Thoracic aorta (tissue), 2 donors: ENCODE measurements at regions not wholly inside any gene's neighbourhood (a gene's known extent, or its start where the extent isn't known, plus 50 kb on each side); places are given as distances from the start of the nearest gene placed in this dataset.

Experiments used
- ATAC-seq: fragments of 150-250 bp; one replicate; pipeline ENCODE4 v1.8.0; 2017; ENCODE audit warnings: low read depth; ENCODE audit not compliant: insufficient number of reproducible peaks, low FRiP score
- DNase-seq: peaks from one replicate; pipeline ENCODE4 v3.0.0-alpha.2; 2020; ENCODE audit warnings: low spot score
- H3K27ac ChIP-seq, 2 donors: fragments of 200-600 bp; sonication (generic); 1 replicate in 1 of 2; 2 replicates in 1 of 2; pipeline ENCODE4 v1.5.1; 2016; ENCODE audit warnings: mild to moderate bottlenecking in 2 of 2, moderate library complexity in 2 of 2
- H3K27me3 ChIP-seq: fragments of 200-600 bp; sonication (generic); replicated peaks from 2 replicates; pipeline ENCODE4 v1.6.0; 2016; ENCODE audit warnings: mild to moderate bottlenecking; ENCODE audit not compliant: insufficient read depth
- H3K36me3 ChIP-seq: fragments of 200-600 bp; sonication (generic); one replicate; pipeline ENCODE4 v1.5.1; 2016
- H3K4me1 ChIP-seq, 2 donors: fragments of 200-600 bp; sonication (generic); 1 replicate in 1 of 2; 2 replicates in 1 of 2; pipeline versions ENCODE4 v1.5.1 to v1.6.0; 2016; ENCODE audit warnings: low read depth in 2 of 2, mild to moderate bottlenecking in 1 of 2; ENCODE audit not compliant: control insufficient read depth in 1 of 2
- H3K4me3 ChIP-seq: fragments of 200-600 bp; sonication (generic); 2 replicates; pipeline ENCODE4 v1.5.1; 2016; ENCODE audit warnings: mild to moderate bottlenecking
- H3K9me3 ChIP-seq: fragments of 200-600 bp; sonication (generic); 2 replicates; pipeline ENCODE4 v1.5.1; 2016
- TF ChIP-seq, protein P1 (sequence below): fragments of 200-600 bp; sonication (generic); IDR thresholded peaks from one replicate; pipeline ENCODE4 v1.5.1; 2019; ENCODE audit warnings: antibody characterized with exemption

- ATAC-seq (no peak), DNase-seq (no peak)
- peaks cover 9 to 21% of the 10 kb centered on the region in 2 donors for H3K4me1 ChIP-seq
- H3K36me3 ChIP-seq: no peaks in the 10 kb centered on the region
- H3K27me3 ChIP-seq: no peaks in the 10 kb centered on the region
- TF ChIP-seq, protein P1, sequence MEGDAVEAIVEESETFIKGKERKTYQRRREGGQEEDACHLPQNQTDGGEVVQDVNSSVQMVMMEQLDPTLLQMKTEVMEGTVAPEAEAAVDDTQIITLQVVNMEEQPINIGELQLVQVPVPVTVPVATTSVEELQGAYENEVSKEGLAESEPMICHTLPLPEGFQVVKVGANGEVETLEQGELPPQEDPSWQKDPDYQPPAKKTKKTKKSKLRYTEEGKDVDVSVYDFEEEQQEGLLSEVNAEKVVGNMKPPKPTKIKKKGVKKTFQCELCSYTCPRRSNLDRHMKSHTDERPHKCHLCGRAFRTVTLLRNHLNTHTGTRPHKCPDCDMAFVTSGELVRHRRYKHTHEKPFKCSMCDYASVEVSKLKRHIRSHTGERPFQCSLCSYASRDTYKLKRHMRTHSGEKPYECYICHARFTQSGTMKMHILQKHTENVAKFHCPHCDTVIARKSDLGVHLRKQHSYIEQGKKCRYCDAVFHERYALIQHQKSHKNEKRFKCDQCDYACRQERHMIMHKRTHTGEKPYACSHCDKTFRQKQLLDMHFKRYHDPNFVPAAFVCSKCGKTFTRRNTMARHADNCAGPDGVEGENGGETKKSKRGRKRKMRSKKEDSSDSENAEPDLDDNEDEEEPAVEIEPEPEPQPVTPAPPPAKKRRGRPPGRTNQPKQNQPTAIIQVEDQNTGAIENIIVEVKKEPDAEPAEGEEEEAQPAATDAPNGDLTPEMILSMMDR: no peak
- no peak overlapping the region for H3K27ac ChIP-seq
- H3K4me3 ChIP-seq: no peak overlapping the region
- H3K9me3 ChIP-seq: no peaks in the 10 kb centered on the region
These were observed 95.8 kb downstream of the CXCL12 start for GRCh38 chr10:44289125-44289524.

DNA sequence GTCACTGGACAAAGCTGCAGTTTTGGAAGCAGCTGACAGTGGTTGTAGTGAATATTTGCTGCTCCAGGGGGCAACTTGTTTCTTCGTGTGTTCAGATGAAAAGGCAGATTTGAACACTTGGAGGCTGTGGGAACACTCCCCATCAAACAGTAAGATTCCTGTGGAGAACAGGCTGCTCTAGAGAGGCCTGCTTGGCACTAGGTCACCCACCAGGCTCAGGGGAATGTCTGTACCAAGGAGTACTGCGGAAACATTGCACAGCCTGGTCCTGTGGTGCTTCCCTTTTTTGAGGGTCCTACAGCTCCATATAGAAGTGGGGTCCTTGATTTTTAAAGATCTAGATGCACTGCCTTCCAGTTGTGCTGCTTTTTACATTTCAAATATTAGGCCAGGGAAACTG, 97.5 kb downstream of the CXCL12 start:
- Histone ChIP-seq H3K4me3 (no peak overlapping the region), H3K9me3 (no peaks in the 10 kb centered on the region), H3K4me1 (peaks cover 2 to 9% of the 10 kb centered on the region in 2 donors), H3K36me3 (no peaks in the 10 kb centered on the region), H3K27me3 (no peaks in the 10 kb centered on the region), H3K27ac (peak overlapping the region; percentile 9 to 30)
- TF ChIP-seq, protein P1: no peak
- no peak for ATAC-seq
- no peak for DNase-seq

GRCh38 chr10:44284198-44285084, 100.5 kb downstream of the CXCL12 start:
- TF ChIP-seq, protein P1: no peak
- ATAC-seq: no peak
- Histone ChIP-seq H3K27me3 (no peaks in the 10 kb centered on the region), H3K4me1 (peaks cover 5 to 32% of the 10 kb centered on the region in 2 donors), H3K36me3 (no peaks in the 10 kb centered on the region), H3K9me3 (no peaks in the 10 kb centered on the region), H3K27ac (no peak overlapping the region), H3K4me3 (no peak overlapping the region)
- DNase-seq: no peak

DNA sequence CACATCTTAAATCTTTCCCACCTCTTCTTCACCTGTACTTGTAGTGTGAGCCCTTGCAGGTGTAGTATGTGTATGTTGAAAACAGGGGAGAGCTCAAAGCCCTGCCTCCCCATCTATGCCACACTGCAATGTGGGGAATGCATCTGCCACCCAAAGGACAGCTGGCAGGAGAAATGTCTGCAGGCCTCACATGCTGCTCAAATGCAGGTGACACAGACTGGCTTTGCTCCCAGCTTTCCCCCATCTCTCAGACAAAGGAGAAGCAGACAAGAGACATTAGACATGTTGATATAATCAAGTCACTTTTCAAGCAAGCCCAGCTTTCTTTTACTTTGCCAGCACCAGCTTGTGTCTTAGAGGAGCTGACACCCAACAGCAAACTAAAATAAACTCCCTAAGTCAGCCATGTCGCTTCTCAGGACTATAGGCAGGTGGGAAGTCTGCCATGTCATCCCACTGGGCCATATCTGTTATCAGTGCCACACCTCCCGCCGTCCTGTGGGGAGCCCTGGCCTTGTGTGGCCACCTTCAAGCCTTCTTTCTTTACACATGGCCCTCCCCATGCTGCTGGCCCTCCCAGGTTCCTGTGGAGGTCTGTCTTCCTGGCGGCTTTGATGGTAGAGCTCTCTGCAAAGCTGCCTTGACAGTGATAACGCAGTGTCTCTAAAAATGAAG, 102.1 kb downstream of the CXCL12 start:
- H3K4me3 ChIP-seq: no peak overlapping the region
- DNase-seq: no peak
- no peak for ATAC-seq
- no peaks in the 10 kb centered on the region for H3K27me3 ChIP-seq
- no peaks in the 10 kb centered on the region for H3K36me3 ChIP-seq
- H3K9me3 ChIP-seq: no peaks in the 10 kb centered on the region
- TF ChIP-seq, protein P1: no peak
- H3K27ac ChIP-seq: no peak overlapping the region
- H3K4me1 ChIP-seq: peaks cover 5 to 32% of the 10 kb centered on the region in 2 donors

DNA sequence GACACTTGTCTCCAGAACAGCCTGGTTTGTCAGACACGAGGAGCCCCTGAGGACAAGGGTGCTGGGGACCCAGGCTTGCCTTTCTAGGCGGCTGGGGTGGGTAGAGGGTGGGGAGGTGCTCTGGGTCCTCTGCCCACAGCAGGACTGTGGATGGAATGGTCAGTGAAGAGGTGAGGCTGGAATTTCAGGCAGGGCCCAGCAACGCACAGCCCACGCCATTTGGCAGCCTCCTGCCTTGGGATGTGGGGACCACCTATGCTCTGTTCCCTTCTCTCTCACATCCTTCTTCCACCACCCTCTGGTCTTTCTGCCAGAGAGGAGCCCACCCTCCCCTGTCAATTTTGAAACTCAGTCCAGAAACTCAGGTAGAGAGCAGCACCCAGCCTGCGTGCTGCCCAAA, 103.2 kb downstream of the CXCL12 start:
- no peaks in the 10 kb centered on the region for H3K36me3 ChIP-seq
- peaks cover 5 to 26% of the 10 kb centered on the region in 2 donors for H3K4me1 ChIP-seq
- no peaks in the 10 kb centered on the region for H3K27me3 ChIP-seq
- H3K4me3 ChIP-seq: no peak overlapping the region
- no peaks in the 10 kb centered on the region for H3K9me3 ChIP-seq
- DNase-seq: no peak
- TF ChIP-seq, protein P1: no peak
- ATAC-seq: no peak
- peak overlapping the region; percentile 61 to 64 for H3K27ac ChIP-seq
